GM12878 (cell line): ENCODE measurements at regions not wholly inside any gene's neighbourhood (a gene's known extent, or its start where the extent isn't known, plus 50 kb on each side); places are given as distances from the start of the nearest gene placed in this dataset.

Source experiments
- ATAC-seq: fragments of 200-7000 bp; cut with Tn5 transposase; 3 replicates; pipeline ENCODE4 v1.9.1; 2020; ENCODE audit warnings: mild to moderate bottlenecking, moderate library complexity
- BruUV-seq: library from RNA; stranded (reverse); fragments of 400-500 nt; replicated peaks from 2 replicates; lab custom pipeline; 2021; lab: Mats Ljungman, UMichigan
- CTCF ChIA-PET: fragments of 300-600 bp; sonication (Branson Sonifier 250); formaldehyde crosslinking; extraction: SDS; loops from one replicate; lab custom pipeline; 2021; ENCODE audit warnings: inconsistent platforms; lab: Yijun Ruan, JAX
- POLR2A ChIA-PET: fragments of 350-600 bp; formaldehyde crosslinking; extraction: SDS; loops from one replicate; lab custom pipeline; 2021; ENCODE audit warnings: inconsistent platforms; lab: Charles Lee
- RAD21 ChIA-PET: fragments of 300-600 bp; sonication (Branson Sonifier 250); formaldehyde crosslinking; loops from one replicate; lab custom pipeline; 2023; ENCODE audit warnings: antibody characterized with exemption; ENCODE audit not compliant: unreplicated experiment; lab: Charles Lee
- SMC1A ChIA-PET: fragments of 300-600 bp; sonication (Branson Sonifier 250); formaldehyde crosslinking; loops from one replicate; lab custom pipeline; 2023; ENCODE audit not compliant: unreplicated experiment, uncharacterized antibody; lab: Charles Lee
- DNase-seq: peaks from one replicate; pipeline ENCODE4 v3.0.0-alpha.2; 2011; ENCODE audit warnings: low read depth, low spot score
- FAIRE-seq: peaks from 3 replicates; lab custom pipeline; 2011; peaks lifted over from hg19 to GRCh38; lab: Jason Lieb, UNC
- H2AFZ ChIP-seq: 2 replicates; pipeline ENCODE4 v1.6.0; 2011; ENCODE audit warnings: low read depth, low read length, control low read depth; ENCODE audit not compliant: control insufficient read depth
- H3K27ac ChIP-seq: 2 replicates; pipeline ENCODE4 v1.5.1; 2011; ENCODE audit warnings: control low read depth; ENCODE audit not compliant: control insufficient read depth, insufficient read depth
- H3K27me3 ChIP-seq, 2 experiments: replicated peaks in 1 of 2; 2 replicates each; pipeline versions ENCODE4 v1.6.0 to v1.6.1; 2011; ENCODE audit warnings: low read length in 1 of 2; ENCODE audit not compliant: control insufficient read depth in 2 of 2, insufficient read depth in 2 of 2
- H3K36me3 ChIP-seq, 2 experiments: 2 replicates each; pipeline ENCODE4 v1.5.1; 2011; ENCODE audit warnings: low read length in 1 of 2; ENCODE audit not compliant: control insufficient read depth in 2 of 2, insufficient read depth in 2 of 2
- H3K4me1 ChIP-seq: 2 replicates; pipeline ENCODE4 v1.6.1; 2011; ENCODE audit warnings: mild to moderate bottlenecking, low read length, moderate library complexity, mixed read lengths; ENCODE audit not compliant: control insufficient read depth, insufficient read depth
- H3K4me2 ChIP-seq: 2 replicates; pipeline ENCODE4 v1.6.0; 2011; ENCODE audit warnings: control low read depth; ENCODE audit not compliant: control insufficient read depth, insufficient read depth
- H3K4me3 ChIP-seq: fragments of 200-600 bp; sonication (generic); 2 replicates; pipeline ENCODE4 v1.5.1; 2016
- H3K79me2 ChIP-seq: 2 replicates; pipeline ENCODE4 v1.6.0; 2011; ENCODE audit warnings: low read length; ENCODE audit not compliant: control insufficient read depth, insufficient read depth
- H3K9ac ChIP-seq: 2 replicates; pipeline ENCODE4 v1.8.0; 2011; ENCODE audit warnings: low read length, control low read depth, mixed read lengths; ENCODE audit not compliant: control insufficient read depth, insufficient read depth
- H3K9me3 ChIP-seq: replicated peaks from 3 replicates; pipeline ENCODE4 v1.5.1; 2011; ENCODE audit warnings: mild to moderate bottlenecking, low read length; ENCODE audit not compliant: control insufficient read depth, insufficient read depth
- H4K20me1 ChIP-seq: 2 replicates; pipeline ENCODE4 v1.6.0; 2011; ENCODE audit not compliant: control insufficient read depth, insufficient read depth
- DPF2 ChIP-seq: fragments of 450-650 bp; IDR thresholded peaks from 2 replicates; pipeline ENCODE4 v1.6.1; 2017; ENCODE audit warnings: mild to moderate bottlenecking
- EED ChIP-seq: sonication (generic); IDR thresholded peaks from 2 replicates; pipeline ENCODE4 v1.6.1; 2016; ENCODE audit warnings: antibody characterized with exemption, low read depth
- EGR1 ChIP-seq, 2 experiments: IDR thresholded peaks; 1 replicate in 1 of 2; 2 replicates in 1 of 2; pipeline ENCODE4 v1.6.1; 2011 to 2012; ENCODE audit warnings: low read depth in 2 of 2, low read length in 2 of 2, borderline replicate concordance in 1 of 2, mild to moderate bottlenecking in 1 of 2, moderate library complexity in 1 of 2
- IKZF1 ChIP-seq: fragments of 450-650 bp; conservative IDR thresholded peaks from 2 replicates; pipeline ENCODE4 v1.6.1; 2017; ENCODE audit warnings: antibody characterized with exemption, mild to moderate bottlenecking
- NFIC ChIP-seq: IDR thresholded peaks from 2 replicates; pipeline ENCODE4 v1.6.1; 2012; ENCODE audit warnings: low read depth, mild to moderate bottlenecking, inconsistent platforms, low read length, moderate library complexity
- RELA ChIP-seq: fragments of 450-650 bp; IDR thresholded peaks from 2 replicates; pipeline ENCODE4 v1.8.0; 2014; ENCODE audit warnings: borderline replicate concordance; ENCODE audit not compliant: partially characterized antibody
- SPI1 ChIP-seq: IDR thresholded peaks from 2 replicates; pipeline ENCODE4 v1.6.1; 2011; ENCODE audit warnings: low read depth, mild to moderate bottlenecking, low read length, moderate library complexity, borderline replicate concordance; ENCODE audit not compliant: insufficient read depth
- SREBF2 ChIP-seq: IDR thresholded peaks from 2 replicates; pipeline ENCODE4 v1.6.1; 2012; ENCODE audit warnings: mild to moderate bottlenecking, low read length
- WRNIP1 ChIP-seq: IDR thresholded peaks from 2 replicates; pipeline ENCODE4 v1.6.1; 2011; ENCODE audit warnings: low read depth, low read length, improper control_type of control experiment, borderline replicate concordance
- WGBS: methylation state at CpG from one replicate; pipeline ENCODE4 v1.1.6; 2016; ENCODE audit warnings: low lambda C conversion rate; ENCODE audit not compliant: insufficient replicate concordance, insufficient coverage; ENCODE audit errors: missing lambda C conversion rate; 5-methylcytosine and 5-hydroxymethylcytosine counted together
- in situ Hi-C: fragments of 300-500 bp; cut with MboI; formaldehyde crosslinking; loops from 9 replicates; pipeline ENCODE4 v1.14.3; 2018; ENCODE audit warnings: mixed read lengths
- intact Hi-C: fragments of 100-400 bp; cut with micrococcal nuclease; formaldehyde crosslinking; loops from one replicate; pipeline ENCODE4 v1.14.2; 2022; ENCODE audit not compliant: unreplicated experiment

DNA sequence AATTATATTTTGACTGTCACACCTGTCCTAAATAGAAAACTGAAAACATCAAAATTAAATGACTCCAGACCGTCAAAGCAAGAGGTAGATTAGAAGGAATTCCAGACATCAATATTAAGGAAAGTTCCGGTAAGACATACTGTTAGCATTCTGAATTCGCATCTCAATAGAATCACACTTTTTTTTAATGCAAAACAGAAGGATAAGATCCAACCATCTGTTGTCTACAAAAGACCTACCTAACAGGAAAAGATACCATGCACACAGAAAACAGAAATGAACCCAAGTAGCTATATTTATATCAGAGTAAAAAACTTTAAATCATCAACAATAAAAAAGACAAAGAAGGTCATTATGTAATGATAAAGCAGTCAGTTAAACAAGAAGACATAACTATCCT lies 145.0 kb downstream of the TMX3 start (continued):
- TF ChIP-seq EGR1 (IDR thresholded peaks at IDR 0.05; ENCODE audit: borderline replicate concordance in 1 of 2, low read depth in 2 of 2, low read length in 2 of 2): no peak

DNA sequence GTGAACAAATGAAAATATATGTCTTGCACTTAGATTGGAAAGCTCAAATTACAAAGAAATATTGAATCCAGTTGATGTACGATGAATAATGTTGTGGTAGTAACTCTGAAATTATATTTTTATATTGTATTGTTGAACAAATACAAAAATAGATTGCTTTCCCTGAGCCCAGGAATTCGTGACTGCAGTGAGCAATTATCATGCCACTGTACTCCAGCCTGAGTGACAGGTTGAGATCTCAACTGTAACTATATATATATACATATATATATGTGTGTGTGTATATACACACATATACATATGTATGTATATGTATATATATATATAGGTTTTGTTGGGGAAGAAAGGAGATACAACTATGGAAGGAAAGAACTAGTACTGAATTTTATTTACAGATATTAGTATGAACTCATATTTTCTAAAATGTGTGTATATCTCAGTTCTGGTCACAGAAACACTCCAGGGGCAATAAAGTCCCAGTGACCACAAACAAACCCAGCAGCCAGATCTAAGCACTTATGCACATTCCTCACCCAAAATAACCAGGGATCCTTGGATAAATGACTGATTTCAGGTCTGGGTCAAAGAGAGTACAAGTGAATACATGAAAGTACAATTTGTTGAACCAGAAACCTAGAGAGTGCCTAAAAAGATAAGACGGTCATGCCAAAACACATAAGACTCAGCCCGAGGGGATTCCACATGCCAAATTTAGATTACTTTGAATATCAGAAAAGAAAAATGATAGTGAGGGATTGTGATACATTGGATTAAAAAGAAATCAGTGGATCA lies 146.3 kb downstream of the TMX3 start:
- H3K9me3 ChIP-seq: no peaks in the 10 kb centered on the region
- FAIRE-seq (no peak), ATAC-seq (no peak), DNase-seq (no peak)
- no peak overlapping the region for H3K9ac ChIP-seq
- no peak overlapping the region for H3K4me3 ChIP-seq
- BruUV-seq: no TSS peak
- no peaks in the 10 kb centered on the region for H3K4me1 ChIP-seq
- TF ChIP-seq DPF2 (no peak), NFIC (no peak), RELA (no peak), SPI1 (no peak), IKZF1 (no peak), WRNIP1 (no peak), EED (no peak), SREBF2 (no peak)
- H3K79me2 ChIP-seq: no peaks in the 10 kb centered on the region
- ChIA-PET RAD21 (no interaction called here), CTCF (no interaction called here), SMC1A (no interaction called here), POLR2A (no interaction called here)
- in situ Hi-C loops: no loop called here
- H3K27ac ChIP-seq: no peak overlapping the region
- intact Hi-C loops: no loop called here
- WGBS: 19% methylated on average over 4 of the region's 4 CpGs
- no peak overlapping the region for H3K4me2 ChIP-seq
- H3K27me3 ChIP-seq: no peaks in the 10 kb centered on the region
- no peaks in the 10 kb centered on the region for H4K20me1 ChIP-seq
- H3K36me3 ChIP-seq: no peaks in the 10 kb centered on the region
- H2AFZ ChIP-seq: no peak overlapping the region
